HFFc6 (cell line): ENCODE measurements at regions not wholly inside any gene's neighbourhood (a gene's known extent, or its start where the extent isn't known, plus 50 kb on each side); places are given as distances from the start of the nearest gene placed in this dataset.

Experiments
- DNase-seq: peaks from one replicate; pipeline ENCODE4 v3.0.0-alpha.2; 2018
- H3K27ac Mint-ChIP-seq: 2 replicates; pipeline ENCODE4 v1.8.0; 2020; ENCODE audit warnings: mild to moderate bottlenecking, mixed read lengths
- H3K27me3 Mint-ChIP-seq: 2 replicates; pipeline ENCODE4 v1.8.0; 2021; ENCODE audit warnings: mild to moderate bottlenecking, moderate library complexity, mixed read lengths; ENCODE audit not compliant: insufficient read depth
- H3K36me3 Mint-ChIP-seq: 2 replicates; pipeline ENCODE4 v1.8.0; 2021; ENCODE audit warnings: low read depth, mixed read lengths
- H3K4me1 Mint-ChIP-seq: 2 replicates; pipeline ENCODE4 v1.8.0; 2020; ENCODE audit warnings: low read depth, mixed read lengths
- H3K4me3 Mint-ChIP-seq: 2 replicates; pipeline ENCODE4 v1.8.0; 2020; ENCODE audit warnings: mild to moderate bottlenecking, moderate library complexity, mixed read lengths
- H3K9me3 Mint-ChIP-seq: 2 replicates; pipeline ENCODE4 v1.8.0; 2020; ENCODE audit warnings: mild to moderate bottlenecking, mixed read lengths
- CTCF ChIP-seq: fragments of 200-600 bp; sonication (generic); IDR thresholded peaks from 2 replicates; pipeline ENCODE4 v1.5.0; 2021; ENCODE audit warnings: antibody characterized with exemption, mild to moderate bottlenecking

GRCh38 chr5:166088389-166089039, 2202.9 kb upstream of the WWC1 start:
- no peak overlapping the region for H3K27ac Mint-ChIP-seq
- no peak for TF ChIP-seq CTCF
- no peaks in the 10 kb centered on the region for H3K4me1 Mint-ChIP-seq
- no peaks in the 10 kb centered on the region; the same call in 1 of the 2 replicates for H3K36me3 Mint-ChIP-seq
- H3K9me3 Mint-ChIP-seq, result peaks cover 57% of the 10 kb centered on the region
- H3K27me3 Mint-ChIP-seq, result no peaks in the 10 kb centered on the region
- no peak for DNase-seq
- H3K4me3 Mint-ChIP-seq, result no peak overlapping the region

- H3K27ac Mint-ChIP-seq, result no peak overlapping the region
Observed at GRCh38 chr5:166091931-166092330, 2199.5 kb upstream of the WWC1 start.

GRCh38 chr5:166093312-166093711, 2198.1 kb upstream of the WWC1 start:
- TF ChIP-seq CTCF, result no peak
- Mint-ChIP-seq H3K4me1 (no peaks in the 10 kb centered on the region), H3K36me3 (no peaks in the 10 kb centered on the region; the same call in 1 of the 2 replicates), H3K9me3 (peaks cover 36% of the 10 kb centered on the region), H3K27ac (no peak overlapping the region), H3K4me3 (no peak overlapping the region), H3K27me3 (no peaks in the 10 kb centered on the region; the same call in 1 of the 2 replicates)
- no peak for DNase-seq

More at GRCh38 chr5:166091931-166092330, 2199.5 kb upstream of the WWC1 start:
- TF ChIP-seq CTCF, result no peak
- DNase-seq, result no peak
- no peaks in the 10 kb centered on the region for H3K27me3 Mint-ChIP-seq
- H3K9me3 Mint-ChIP-seq, result peaks cover 48% of the 10 kb centered on the region
- H3K36me3 Mint-ChIP-seq, result no peaks in the 10 kb centered on the region; the same call in 1 of the 2 replicates
- H3K4me1 Mint-ChIP-seq, result no peaks in the 10 kb centered on the region
- H3K4me3 Mint-ChIP-seq, result no peak overlapping the region

- Mint-ChIP-seq H3K9me3 (peaks cover 32% of the 10 kb centered on the region), H3K27ac (no peak overlapping the region), H3K4me1 (no peaks in the 10 kb centered on the region), H3K36me3 (no peaks in the 10 kb centered on the region), H3K27me3 (no peaks in the 10 kb centered on the region), H3K4me3 (no peak overlapping the region)
- DNase-seq, result no peak
- TF ChIP-seq CTCF, result no peak
Observed at GRCh38 chr5:166102947-166103346, 2188.5 kb upstream of the WWC1 start.

- H3K9me3 Mint-ChIP-seq, result peaks cover 41% of the 10 kb centered on the region
- no peak for DNase-seq
- no peak overlapping the region for H3K27ac Mint-ChIP-seq
- no peaks in the 10 kb centered on the region for H3K36me3 Mint-ChIP-seq
- no peaks in the 10 kb centered on the region for H3K27me3 Mint-ChIP-seq
- no peaks in the 10 kb centered on the region for H3K4me1 Mint-ChIP-seq
- no peak for TF ChIP-seq CTCF
- no peak overlapping the region for H3K4me3 Mint-ChIP-seq
Observed at GRCh38 chr5:166111021-166111420, 2180.4 kb upstream of the WWC1 start.
